Midbrain (tissue), 1 donor: ENCODE measurements at regions not wholly inside any gene's neighbourhood (a gene's known extent, or its start where the extent isn't known, plus 50 kb on each side); places are given as distances from the start of the nearest gene placed in this dataset.

Experiments used
- DNase-seq: peaks from one replicate; lab custom pipeline; 2025; lab: John Stamatoyannopoulos, UW

GRCh38 chr13:30151388-30151787, 156.0 kb downstream of the KATNAL1 start:
- no peak for DNase-seq

- no peak for DNase-seq
Measured at GRCh38 chr13:30149248-30149647, 158.1 kb downstream of the KATNAL1 start.

GRCh38 chr13:30148786-30149185, 158.6 kb downstream of the KATNAL1 start:
- no peak for DNase-seq

GRCh38 chr13:30148171-30148754, 159.1 kb downstream of the KATNAL1 start:
- no peak for DNase-seq

- no peak for DNase-seq
Measured at GRCh38 chr13:30147421-30147820, 159.9 kb downstream of the KATNAL1 start.

- DNase-seq = no peak
Measured at GRCh38 chr13:30147015-30147414, 160.3 kb downstream of the KATNAL1 start.

- no peak for DNase-seq
Measured at GRCh38 chr13:30145709-30146367, 161.5 kb downstream of the KATNAL1 start.

- no peak for DNase-seq
Measured at GRCh38 chr13:30143666-30144400, 163.5 kb downstream of the KATNAL1 start.

GRCh38 chr13:30142486-30143211, 164.7 kb downstream of the KATNAL1 start:
- no peak for DNase-seq

- DNase-seq = no peak
Measured at GRCh38 chr13:30141775-30142485, 165.4 kb downstream of the KATNAL1 start.

GRCh38 chr13:30140973-30141372, 166.4 kb downstream of the KATNAL1 start:
- DNase-seq = no peak

- no peak for DNase-seq
Measured at GRCh38 chr13:30138511-30138910, 168.8 kb downstream of the KATNAL1 start.

GRCh38 chr13:30135868-30136267, 171.5 kb downstream of the KATNAL1 start:
- DNase-seq = no peak

- no peak for DNase-seq
Measured at GRCh38 chr13:30135351-30135750, 172.0 kb downstream of the KATNAL1 start.

- no peak for DNase-seq
Measured at GRCh38 chr13:30134578-30134977, 172.8 kb downstream of the KATNAL1 start.

- DNase-seq = peak; percentile 40
Measured at GRCh38 chr13:30133996-30134395, 173.4 kb downstream of the KATNAL1 start.

GRCh38 chr13:30133554-30133912, 173.8 kb downstream of the KATNAL1 start:
- no peak for DNase-seq

- peak; percentile 95 for DNase-seq
Measured at GRCh38 chr13:30132623-30133553, 174.5 kb downstream of the KATNAL1 start.

- DNase-seq = no peak
Measured at GRCh38 chr13:30129411-30129810, 177.9 kb downstream of the KATNAL1 start.

- DNase-seq = no peak
Measured at GRCh38 chr13:30128591-30128990, 178.8 kb downstream of the KATNAL1 start.

GRCh38 chr13:30128095-30128494, 179.3 kb downstream of the KATNAL1 start:
- no peak for DNase-seq
